ENCODE measurements at regions not wholly inside any gene's neighbourhood (a gene's known extent, or its start where the extent isn't known, plus 50 kb on each side); places are given as distances from the start of the nearest gene placed in this dataset.

DNA sequence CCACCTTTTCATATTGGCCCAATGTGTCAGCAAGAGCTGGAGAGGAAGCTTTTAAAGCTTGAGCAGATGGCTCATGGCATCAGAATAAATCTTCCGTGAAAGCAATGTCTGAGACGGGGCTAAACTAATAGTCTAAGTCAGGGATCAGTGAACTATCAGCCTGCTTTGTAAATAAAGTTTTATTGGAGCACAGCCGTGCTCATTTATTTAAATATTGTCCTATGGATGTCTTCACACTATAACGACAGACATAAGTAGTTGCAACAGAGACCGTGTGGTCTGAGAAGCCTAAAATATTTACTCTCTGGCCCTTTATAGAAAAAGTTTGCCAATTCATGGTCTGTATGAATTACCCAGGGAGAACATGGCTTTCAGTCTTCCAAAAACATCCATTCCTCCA, 85.6 kb upstream of the SLC44A1 start:
- no peak for TF ChIP-seq ZNF274 (IDR thresholded peaks at IDR 0.05; ENCODE audit: low read depth, low read length)
- TF ChIP-seq YY1 (IDR thresholded peaks at IDR 0.05; ENCODE audit: insufficient read depth, insufficient read length) = no peak
- no peak for TF ChIP-seq SUZ12 (IDR thresholded peaks at IDR 0.05; ENCODE audit: extremely low read depth, insufficient read depth, insufficient read length)
- Histone ChIP-seq H3K9ac (ENCODE audit: insufficient read length, low read depth) (no peak overlapping the region), H3K4me3 (ENCODE audit: insufficient read length, low read depth) (no peak overlapping the region), H3K4me1 (ENCODE audit: insufficient read depth, insufficient read length) (no peaks in the 10 kb centered on the region), H3K36me3 (ENCODE audit: insufficient read depth, insufficient read length, low read length) (no peaks in the 10 kb centered on the region), H3K27me3 (ENCODE audit: insufficient read depth, insufficient read length) (no peaks in the 10 kb centered on the region), H3K9me3 (ENCODE audit: insufficient read depth, low read length) (no peaks in the 10 kb centered on the region)
- no peak for DNase-seq (ENCODE audit: low read depth, low spot score)

DNA sequence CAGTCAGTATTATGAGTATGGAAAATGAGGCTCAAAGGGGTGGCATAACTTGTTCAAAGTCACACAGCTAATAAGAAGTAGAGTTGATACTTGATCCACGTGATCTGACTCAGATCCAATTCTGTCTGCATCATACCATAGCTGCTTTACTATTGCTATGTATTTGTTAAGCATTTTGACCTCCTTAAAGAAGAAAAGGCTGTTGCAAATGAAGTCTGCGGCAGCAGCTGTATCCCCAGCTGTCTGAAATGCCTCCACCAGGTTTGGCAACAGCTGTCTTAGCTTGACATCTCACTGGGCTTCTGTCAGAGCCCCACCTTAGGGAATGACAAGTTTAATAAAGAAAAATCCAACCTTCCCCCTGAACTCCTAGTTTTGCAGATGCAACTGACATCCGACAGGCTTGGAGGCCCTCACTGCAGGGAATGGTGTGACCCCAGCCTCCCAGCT, 75.6 kb upstream of the SLC44A1 start:
- no peak overlapping the region for H3K9ac ChIP-seq (ENCODE audit: insufficient read length, low read depth)
- H3K4me3 ChIP-seq (ENCODE audit: insufficient read length, low read depth) = no peak overlapping the region
- no peaks in the 10 kb centered on the region for H3K9me3 ChIP-seq (ENCODE audit: insufficient read depth, low read length)
- no peaks in the 10 kb centered on the region for H3K36me3 ChIP-seq (ENCODE audit: insufficient read depth, insufficient read length, low read length)
- TF ChIP-seq SUZ12 (IDR thresholded peaks at IDR 0.05; ENCODE audit: extremely low read depth, insufficient read depth, insufficient read length) (no peak), YY1 (IDR thresholded peaks at IDR 0.05; ENCODE audit: insufficient read depth, insufficient read length) (no peak), ZNF274 (IDR thresholded peaks at IDR 0.05; ENCODE audit: low read depth, low read length) (no peak)
- H3K27me3 ChIP-seq (ENCODE audit: insufficient read depth, insufficient read length) = no peaks in the 10 kb centered on the region
- H3K4me1 ChIP-seq (ENCODE audit: insufficient read depth, insufficient read length) = no peaks in the 10 kb centered on the region
- no peak for DNase-seq (ENCODE audit: low read depth, low spot score)

DNA sequence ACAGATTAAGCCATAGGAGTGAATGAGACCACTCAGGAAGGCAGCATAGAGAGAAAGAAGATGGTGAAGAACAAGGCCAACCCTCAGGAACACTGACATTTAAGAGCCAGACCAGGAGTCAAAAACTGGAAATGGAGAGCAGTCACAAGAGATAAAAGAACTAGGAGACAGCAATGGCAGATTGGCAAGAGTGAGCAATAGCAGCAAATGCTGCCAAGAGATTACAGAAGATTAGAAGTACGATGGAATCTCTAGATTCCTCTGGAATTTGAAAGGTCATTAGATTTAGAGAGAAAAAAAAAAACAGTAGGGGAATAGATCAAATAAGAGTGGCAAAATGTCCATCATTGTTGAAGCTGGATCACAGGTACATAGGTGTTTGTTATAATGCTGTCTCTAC, 73.4 kb upstream of the SLC44A1 start:
- no peak for DNase-seq (ENCODE audit: low read depth, low spot score)
- Histone ChIP-seq H3K27me3 (ENCODE audit: insufficient read depth, insufficient read length) (no peaks in the 10 kb centered on the region), H3K4me1 (ENCODE audit: insufficient read depth, insufficient read length) (no peaks in the 10 kb centered on the region), H3K36me3 (ENCODE audit: insufficient read depth, insufficient read length, low read length) (no peaks in the 10 kb centered on the region), H3K4me3 (ENCODE audit: insufficient read length, low read depth) (no peak overlapping the region), H3K9ac (ENCODE audit: insufficient read length, low read depth) (no peak overlapping the region), H3K9me3 (ENCODE audit: insufficient read depth, low read length) (no peaks in the 10 kb centered on the region)
- TF ChIP-seq ZNF274 (IDR thresholded peaks at IDR 0.05; ENCODE audit: low read depth, low read length) (no peak), SUZ12 (IDR thresholded peaks at IDR 0.05; ENCODE audit: extremely low read depth, insufficient read depth, insufficient read length) (no peak), YY1 (IDR thresholded peaks at IDR 0.05; ENCODE audit: insufficient read depth, insufficient read length) (no peak)

DNA sequence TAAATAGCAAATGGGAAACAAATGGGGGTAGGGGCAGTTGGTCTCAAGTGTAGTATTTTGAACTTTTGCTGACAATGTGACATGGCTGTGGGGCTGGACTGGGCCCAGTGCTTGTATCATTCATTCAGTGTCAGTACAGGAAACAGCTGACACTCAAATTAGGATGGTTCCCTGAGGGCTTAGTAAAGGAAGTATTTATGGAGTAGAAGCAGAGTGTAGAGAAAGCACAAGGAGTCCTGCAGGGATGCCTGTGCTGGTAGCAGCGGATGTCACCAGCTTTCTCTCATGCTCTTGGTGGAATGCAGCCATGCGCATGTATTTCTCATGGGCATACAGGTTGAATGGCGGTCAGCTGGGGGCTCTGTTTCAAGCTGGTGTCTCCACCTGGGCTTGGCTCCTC, 72.9 kb upstream of the SLC44A1 start:
- TF ChIP-seq YY1 (IDR thresholded peaks at IDR 0.05; ENCODE audit: insufficient read depth, insufficient read length) (no peak), SUZ12 (IDR thresholded peaks at IDR 0.05; ENCODE audit: extremely low read depth, insufficient read depth, insufficient read length) (no peak), ZNF274 (IDR thresholded peaks at IDR 0.05; ENCODE audit: low read depth, low read length) (no peak)
- Histone ChIP-seq H3K4me3 (ENCODE audit: insufficient read length, low read depth) (no peak overlapping the region), H3K4me1 (ENCODE audit: insufficient read depth, insufficient read length) (no peaks in the 10 kb centered on the region), H3K9me3 (ENCODE audit: insufficient read depth, low read length) (no peaks in the 10 kb centered on the region), H3K9ac (ENCODE audit: insufficient read length, low read depth) (no peak overlapping the region), H3K27me3 (ENCODE audit: insufficient read depth, insufficient read length) (no peaks in the 10 kb centered on the region), H3K36me3 (ENCODE audit: insufficient read depth, insufficient read length, low read length) (no peaks in the 10 kb centered on the region)
- no peak for DNase-seq (ENCODE audit: low read depth, low spot score)

DNA sequence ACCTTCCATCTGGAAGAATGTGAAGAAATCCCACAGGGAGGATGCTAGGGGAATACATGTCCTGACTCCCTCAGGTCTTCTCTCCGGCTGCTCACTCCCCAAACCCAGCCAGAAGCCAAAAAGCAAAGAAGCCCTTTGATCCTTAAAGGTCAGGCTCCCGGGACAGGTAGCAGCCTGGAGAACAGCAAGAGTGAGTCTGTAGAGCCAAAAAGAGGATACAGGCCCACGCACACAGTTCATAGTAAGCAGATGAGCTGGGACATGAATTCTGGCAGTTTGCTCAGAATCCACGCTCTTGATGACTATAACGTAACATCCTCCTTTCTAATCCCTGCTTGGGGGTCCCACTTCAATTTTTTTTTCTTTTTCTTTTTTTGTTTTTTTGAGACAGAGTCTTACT, 72.0 kb upstream of the SLC44A1 start:
- TF ChIP-seq SUZ12 (IDR thresholded peaks at IDR 0.05; ENCODE audit: extremely low read depth, insufficient read depth, insufficient read length) (no peak), YY1 (IDR thresholded peaks at IDR 0.05; ENCODE audit: insufficient read depth, insufficient read length) (no peak), ZNF274 (IDR thresholded peaks at IDR 0.05; ENCODE audit: low read depth, low read length) (no peak)
- Histone ChIP-seq H3K4me1 (ENCODE audit: insufficient read depth, insufficient read length) (no peaks in the 10 kb centered on the region), H3K27me3 (ENCODE audit: insufficient read depth, insufficient read length) (no peaks in the 10 kb centered on the region), H3K9ac (ENCODE audit: insufficient read length, low read depth) (no peak overlapping the region), H3K9me3 (ENCODE audit: insufficient read depth, low read length) (no peaks in the 10 kb centered on the region), H3K4me3 (ENCODE audit: insufficient read length, low read depth) (no peak overlapping the region), H3K36me3 (ENCODE audit: insufficient read depth, insufficient read length, low read length) (no peaks in the 10 kb centered on the region)
- no peak for DNase-seq (ENCODE audit: low read depth, low spot score)

DNA sequence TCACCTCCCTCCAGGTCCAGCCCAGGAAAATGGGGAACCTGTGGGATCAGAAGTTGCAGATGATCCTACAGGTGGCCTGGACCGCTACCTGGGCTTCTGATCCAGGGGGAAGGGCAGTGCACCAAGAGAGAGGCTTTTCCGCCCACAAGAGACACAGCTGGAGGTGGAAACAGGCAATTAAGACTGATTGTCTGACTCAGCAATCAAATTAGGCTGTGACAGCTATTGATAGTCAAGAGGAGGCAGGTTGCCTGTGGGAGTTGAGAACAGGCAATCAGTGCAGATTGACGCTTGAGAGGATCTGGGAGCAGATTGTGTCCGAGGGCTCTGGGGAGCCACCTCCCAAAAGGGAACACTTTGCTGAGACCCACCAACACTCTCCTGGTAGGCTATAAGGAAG, 71.1 kb upstream of the SLC44A1 start:
- DNase-seq (ENCODE audit: low read depth, low spot score) = peak; percentile 66
- Histone ChIP-seq H3K27me3 (ENCODE audit: insufficient read depth, insufficient read length) (no peaks in the 10 kb centered on the region), H3K4me3 (ENCODE audit: insufficient read length, low read depth) (no peak overlapping the region), H3K9me3 (ENCODE audit: insufficient read depth, low read length) (no peaks in the 10 kb centered on the region), H3K36me3 (ENCODE audit: insufficient read depth, insufficient read length, low read length) (no peaks in the 10 kb centered on the region), H3K4me1 (ENCODE audit: insufficient read depth, insufficient read length) (no peaks in the 10 kb centered on the region), H3K9ac (ENCODE audit: insufficient read length, low read depth) (no peak overlapping the region)
- no peak for TF ChIP-seq YY1 (IDR thresholded peaks at IDR 0.05; ENCODE audit: insufficient read depth, insufficient read length)
- TF ChIP-seq ZNF274 (IDR thresholded peaks at IDR 0.05; ENCODE audit: low read depth, low read length) = no peak
- TF ChIP-seq SUZ12 (IDR thresholded peaks at IDR 0.05; ENCODE audit: extremely low read depth, insufficient read depth, insufficient read length) = no peak

DNA sequence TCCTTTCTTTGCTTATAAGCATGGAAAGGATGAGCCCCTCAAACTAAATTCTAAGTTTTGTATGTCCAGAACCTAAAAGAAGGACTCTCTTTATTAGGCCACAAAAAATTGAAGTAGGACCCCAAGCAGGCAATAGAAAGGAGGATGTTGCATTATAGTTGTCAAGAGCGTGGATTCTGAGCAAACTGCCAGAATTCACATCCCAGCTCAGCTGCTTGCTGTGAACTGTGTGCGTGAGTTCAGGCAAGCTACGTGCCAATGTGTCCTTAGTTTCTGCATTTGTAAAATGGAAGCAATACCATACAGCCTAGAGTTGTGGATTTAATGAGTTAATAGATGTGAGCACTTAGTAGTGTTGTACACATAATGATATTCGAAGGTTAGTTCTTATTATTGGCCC, 70.6 kb upstream of the SLC44A1 start:
- TF ChIP-seq SUZ12 (IDR thresholded peaks at IDR 0.05; ENCODE audit: extremely low read depth, insufficient read depth, insufficient read length) = no peak
- no peaks in the 10 kb centered on the region for H3K9me3 ChIP-seq (ENCODE audit: insufficient read depth, low read length)
- no peaks in the 10 kb centered on the region for H3K36me3 ChIP-seq (ENCODE audit: insufficient read depth, insufficient read length, low read length)
- no peak for DNase-seq (ENCODE audit: low read depth, low spot score)
- no peaks in the 10 kb centered on the region for H3K27me3 ChIP-seq (ENCODE audit: insufficient read depth, insufficient read length)
- H3K9ac ChIP-seq (ENCODE audit: insufficient read length, low read depth) = no peak overlapping the region
- no peak overlapping the region for H3K4me3 ChIP-seq (ENCODE audit: insufficient read length, low read depth)
- no peaks in the 10 kb centered on the region for H3K4me1 ChIP-seq (ENCODE audit: insufficient read depth, insufficient read length)

DNA sequence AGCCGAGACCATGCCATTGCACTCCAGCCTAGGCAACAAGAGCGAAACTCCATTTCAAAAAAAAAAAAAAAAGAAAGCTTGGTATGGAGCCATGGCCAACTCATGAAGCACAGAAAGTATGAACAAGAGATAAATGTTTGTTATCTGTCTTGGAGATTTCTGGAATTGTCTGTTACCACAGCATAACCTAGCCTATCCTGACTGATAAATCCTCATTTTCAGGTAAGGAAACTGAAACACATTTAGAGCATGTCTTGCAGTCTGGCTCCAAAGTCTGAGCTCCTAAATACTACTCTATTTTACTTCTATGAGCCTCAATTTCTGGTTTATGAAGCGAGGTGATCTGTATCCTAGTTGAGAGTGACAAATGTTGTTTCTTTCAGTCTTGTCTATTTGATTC, 68.3 kb upstream of the SLC44A1 start:
- no peaks in the 10 kb centered on the region for H3K27me3 ChIP-seq (ENCODE audit: insufficient read depth, insufficient read length)
- no peaks in the 10 kb centered on the region for H3K4me1 ChIP-seq (ENCODE audit: insufficient read depth, insufficient read length)
- no peaks in the 10 kb centered on the region for H3K9me3 ChIP-seq (ENCODE audit: insufficient read depth, low read length)
- no peak overlapping the region for H3K4me3 ChIP-seq (ENCODE audit: insufficient read length, low read depth)
- no peak for DNase-seq (ENCODE audit: low read depth, low spot score)
- H3K9ac ChIP-seq (ENCODE audit: insufficient read length, low read depth) = no peak overlapping the region
- no peaks in the 10 kb centered on the region for H3K36me3 ChIP-seq (ENCODE audit: insufficient read depth, insufficient read length, low read length)
- TF ChIP-seq YY1 (IDR thresholded peaks at IDR 0.05; ENCODE audit: insufficient read depth, insufficient read length) (no peak), ZNF274 (IDR thresholded peaks at IDR 0.05; ENCODE audit: low read depth, low read length) (no peak), SUZ12 (IDR thresholded peaks at IDR 0.05; ENCODE audit: extremely low read depth, insufficient read depth, insufficient read length) (no peak)

All from NT2/D1 (cell line).